Skeletal muscle satellite cell (primary cell): ENCODE measurements at regions not wholly inside any gene's neighbourhood (a gene's known extent, or its start where the extent isn't known, plus 50 kb on each side); places are given as distances from the start of the nearest gene placed in this dataset.

Experiments
- H3K27me3 ChIP-seq: 2 replicates; pipeline ENCODE4 v1.7.0; 2013; ENCODE audit warnings: low read length; ENCODE audit not compliant: control insufficient read depth, insufficient read depth
- H3K36me3 ChIP-seq: 2 replicates; pipeline ENCODE4 v1.7.0; 2013; ENCODE audit warnings: mild to moderate bottlenecking, control low read depth, low read length; ENCODE audit not compliant: insufficient read depth
- H3K4me1 ChIP-seq: 2 replicates; pipeline ENCODE4 v1.7.0; 2013; ENCODE audit warnings: low read length; ENCODE audit not compliant: control insufficient read depth, insufficient read depth
- H3K4me2 ChIP-seq: 2 replicates; pipeline ENCODE4 v1.7.0; 2013; ENCODE audit warnings: mild to moderate bottlenecking, low read length
- H3K4me3 ChIP-seq: 2 replicates; pipeline ENCODE4 v1.7.0; 2013; ENCODE audit warnings: low read length
- H3K9ac ChIP-seq: 2 replicates; pipeline ENCODE4 v1.7.0; 2013; ENCODE audit warnings: mild to moderate bottlenecking, low read depth, low read length, moderate library complexity
- H3K9me3 ChIP-seq: replicated peaks from 2 replicates; pipeline ENCODE4 v1.7.0; 2013; ENCODE audit warnings: mild to moderate bottlenecking, control low read depth, low read length

- Histone ChIP-seq H3K9ac (no peak overlapping the region), H3K9me3 (no peaks in the 10 kb centered on the region), H3K36me3 (no peaks in the 10 kb centered on the region), H3K4me2 (no peak overlapping the region), H3K4me1 (no peaks in the 10 kb centered on the region), H3K4me3 (no peak overlapping the region), H3K27me3 (no peaks in the 10 kb centered on the region)
Observed at GRCh38 chr1:101683561-101683960, 313.2 kb downstream of the OLFM3 start.

GRCh38 chr1:101697072-101697471 lies 299.7 kb downstream of the OLFM3 start:
- no peaks in the 10 kb centered on the region for H3K27me3 ChIP-seq
- H3K4me3 ChIP-seq = no peak overlapping the region
- no peaks in the 10 kb centered on the region for H3K9me3 ChIP-seq
- H3K4me1 ChIP-seq = no peaks in the 10 kb centered on the region
- H3K4me2 ChIP-seq = peak overlapping the region; percentile 40
- no peaks in the 10 kb centered on the region for H3K36me3 ChIP-seq
- peak overlapping the region; percentile 19 for H3K9ac ChIP-seq

- no peaks in the 10 kb centered on the region for H3K9me3 ChIP-seq
- H3K4me3 ChIP-seq = no peak overlapping the region
- H3K4me1 ChIP-seq = no peaks in the 10 kb centered on the region
- no peaks in the 10 kb centered on the region for H3K27me3 ChIP-seq
- no peaks in the 10 kb centered on the region for H3K36me3 ChIP-seq
- H3K9ac ChIP-seq = no peak overlapping the region
- no peak overlapping the region for H3K4me2 ChIP-seq
Observed at GRCh38 chr1:101698681-101699080, 298.0 kb downstream of the OLFM3 start.

- no peaks in the 10 kb centered on the region for H3K4me1 ChIP-seq
- H3K4me2 ChIP-seq = no peak overlapping the region
Observed at GRCh38 chr1:101704895-101705294, 291.8 kb downstream of the OLFM3 start.

GRCh38 chr1:101706366-101706765 lies 290.4 kb downstream of the OLFM3 start:
- Histone ChIP-seq H3K4me2 (no peak overlapping the region), H3K36me3 (no peaks in the 10 kb centered on the region), H3K9ac (no peak overlapping the region), H3K4me3 (no peak overlapping the region), H3K9me3 (no peaks in the 10 kb centered on the region), H3K4me1 (no peaks in the 10 kb centered on the region), H3K27me3 (no peaks in the 10 kb centered on the region)

More at GRCh38 chr1:101704895-101705294, 291.8 kb downstream of the OLFM3 start:
- H3K9ac ChIP-seq = no peak overlapping the region
- H3K4me3 ChIP-seq = no peak overlapping the region
- no peaks in the 10 kb centered on the region for H3K27me3 ChIP-seq
- H3K36me3 ChIP-seq = no peaks in the 10 kb centered on the region
- H3K9me3 ChIP-seq = no peaks in the 10 kb centered on the region

GRCh38 chr1:101709721-101710120 lies 287.0 kb downstream of the OLFM3 start:
- Histone ChIP-seq H3K4me3 (no peak overlapping the region), H3K4me1 (no peaks in the 10 kb centered on the region), H3K27me3 (no peaks in the 10 kb centered on the region), H3K36me3 (no peaks in the 10 kb centered on the region), H3K4me2 (no peak overlapping the region), H3K9me3 (no peaks in the 10 kb centered on the region), H3K9ac (no peak overlapping the region)

- no peaks in the 10 kb centered on the region for H3K9me3 ChIP-seq
- H3K27me3 ChIP-seq = no peaks in the 10 kb centered on the region
- no peaks in the 10 kb centered on the region for H3K36me3 ChIP-seq
- H3K4me3 ChIP-seq = no peak overlapping the region
- H3K4me2 ChIP-seq = no peak overlapping the region
- H3K4me1 ChIP-seq = no peaks in the 10 kb centered on the region
- H3K9ac ChIP-seq = no peak overlapping the region
Observed at GRCh38 chr1:101713760-101714159, 283.0 kb downstream of the OLFM3 start.

GRCh38 chr1:101723415-101723814 lies 273.3 kb downstream of the OLFM3 start:
- no peak overlapping the region for H3K9ac ChIP-seq
- H3K27me3 ChIP-seq = no peaks in the 10 kb centered on the region
- H3K4me2 ChIP-seq = no peak overlapping the region
- no peak overlapping the region for H3K4me3 ChIP-seq
- H3K36me3 ChIP-seq = no peaks in the 10 kb centered on the region
- no peaks in the 10 kb centered on the region for H3K4me1 ChIP-seq
- H3K9me3 ChIP-seq = no peaks in the 10 kb centered on the region

GRCh38 chr1:101728029-101728428 lies 268.7 kb downstream of the OLFM3 start:
- H3K4me3 ChIP-seq = no peak overlapping the region
- no peaks in the 10 kb centered on the region for H3K4me1 ChIP-seq
- H3K9me3 ChIP-seq = no peaks in the 10 kb centered on the region
- H3K9ac ChIP-seq = no peak overlapping the region
- H3K36me3 ChIP-seq = no peaks in the 10 kb centered on the region
- H3K27me3 ChIP-seq = no peaks in the 10 kb centered on the region
- H3K4me2 ChIP-seq = no peak overlapping the region

- Histone ChIP-seq H3K27me3 (no peaks in the 10 kb centered on the region), H3K4me3 (no peak overlapping the region), H3K4me1 (no peaks in the 10 kb centered on the region), H3K9me3 (no peaks in the 10 kb centered on the region), H3K36me3 (no peaks in the 10 kb centered on the region), H3K9ac (no peak overlapping the region), H3K4me2 (no peak overlapping the region)
Observed at GRCh38 chr1:101730559-101730958, 266.2 kb downstream of the OLFM3 start.

- Histone ChIP-seq H3K9me3 (no peaks in the 10 kb centered on the region), H3K4me1 (peaks cover 8% of the 10 kb centered on the region), H3K9ac (no peak overlapping the region), H3K4me3 (no peak overlapping the region), H3K27me3 (no peaks in the 10 kb centered on the region), H3K36me3 (no peaks in the 10 kb centered on the region), H3K4me2 (no peak overlapping the region)
Observed at GRCh38 chr1:101732261-101732660, 264.5 kb downstream of the OLFM3 start.

GRCh38 chr1:101733340-101733739 lies 263.4 kb downstream of the OLFM3 start:
- no peak overlapping the region for H3K4me2 ChIP-seq
- no peak overlapping the region for H3K9ac ChIP-seq
- no peaks in the 10 kb centered on the region for H3K27me3 ChIP-seq
- H3K9me3 ChIP-seq = no peaks in the 10 kb centered on the region
- H3K4me1 ChIP-seq = peaks cover 13% of the 10 kb centered on the region
- H3K4me3 ChIP-seq = no peak overlapping the region
- no peaks in the 10 kb centered on the region for H3K36me3 ChIP-seq
